Dermis blood vessel endothelial cell (primary cell): ENCODE measurements at regions not wholly inside any gene's neighbourhood (a gene's known extent, or its start where the extent isn't known, plus 50 kb on each side); places are given as distances from the start of the nearest gene placed in this dataset.

Experiments
- DNase-seq: peaks from one replicate; pipeline ENCODE4 v3.0.0; 2010

DNA sequence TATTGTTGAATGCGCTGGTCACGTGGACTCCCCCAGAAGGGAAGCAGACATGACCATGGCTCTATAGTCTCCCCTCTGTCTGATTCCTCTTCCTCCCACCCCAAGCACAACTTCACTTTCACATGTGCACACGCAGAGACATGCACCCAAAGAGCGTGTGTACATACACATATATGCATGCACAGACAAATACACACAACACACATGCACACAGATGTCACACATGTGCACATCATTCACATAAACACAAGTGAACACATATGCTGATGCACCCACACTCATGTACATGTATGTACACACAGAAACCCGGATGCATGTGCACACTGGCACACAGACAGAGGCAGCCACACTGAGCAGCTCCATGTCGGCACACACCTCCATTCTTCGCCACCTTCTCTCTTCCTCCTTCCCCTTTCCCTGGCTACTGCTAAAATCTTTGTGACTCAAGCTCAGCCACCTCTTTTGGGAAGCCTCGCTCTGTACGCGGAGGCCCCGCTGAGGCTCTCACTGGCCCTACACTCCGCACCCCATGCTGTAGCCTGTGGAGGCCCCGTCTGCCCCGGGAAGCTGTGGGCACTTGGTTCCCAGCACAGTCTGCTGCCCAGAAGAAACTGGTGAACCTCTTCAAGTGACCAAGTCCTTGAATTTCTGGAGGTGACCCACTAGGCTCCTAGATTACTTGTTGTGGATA lies 101.6 kb upstream of the TEX51 start:
- no peak for DNase-seq

DNA sequence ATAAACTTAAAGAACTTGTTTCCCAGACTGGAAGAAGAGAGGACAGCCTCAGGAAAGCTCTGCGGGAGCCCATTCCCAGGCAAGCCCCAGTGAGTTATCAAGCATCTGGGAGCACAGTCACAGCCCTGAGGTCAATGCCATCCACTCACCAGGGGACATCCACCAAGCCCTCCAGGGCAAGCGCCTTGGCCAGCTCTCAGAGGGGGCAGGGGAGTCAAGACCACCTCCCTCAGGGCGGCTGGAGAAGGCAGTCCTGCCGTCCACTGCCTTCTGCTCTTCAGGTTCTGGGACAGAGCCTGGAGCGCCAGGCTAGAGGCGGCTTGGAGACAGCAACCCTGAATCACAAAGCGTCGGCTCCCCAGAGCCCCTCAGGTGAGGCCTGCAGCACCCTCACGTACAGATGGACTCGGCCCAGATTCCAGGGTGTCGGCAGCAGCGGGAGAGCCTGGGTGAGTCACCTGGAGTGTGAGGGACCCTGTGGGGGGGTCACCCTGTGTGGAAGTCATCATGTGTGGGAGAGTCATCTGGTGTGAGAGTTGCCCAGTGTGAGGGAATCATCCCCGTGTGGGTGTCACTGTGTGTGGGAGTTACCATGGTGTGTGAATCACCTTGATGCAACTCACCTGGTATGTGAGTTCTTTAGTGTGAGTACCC lies 100.9 kb upstream of the TEX51 start:
- no peak for DNase-seq

DNA sequence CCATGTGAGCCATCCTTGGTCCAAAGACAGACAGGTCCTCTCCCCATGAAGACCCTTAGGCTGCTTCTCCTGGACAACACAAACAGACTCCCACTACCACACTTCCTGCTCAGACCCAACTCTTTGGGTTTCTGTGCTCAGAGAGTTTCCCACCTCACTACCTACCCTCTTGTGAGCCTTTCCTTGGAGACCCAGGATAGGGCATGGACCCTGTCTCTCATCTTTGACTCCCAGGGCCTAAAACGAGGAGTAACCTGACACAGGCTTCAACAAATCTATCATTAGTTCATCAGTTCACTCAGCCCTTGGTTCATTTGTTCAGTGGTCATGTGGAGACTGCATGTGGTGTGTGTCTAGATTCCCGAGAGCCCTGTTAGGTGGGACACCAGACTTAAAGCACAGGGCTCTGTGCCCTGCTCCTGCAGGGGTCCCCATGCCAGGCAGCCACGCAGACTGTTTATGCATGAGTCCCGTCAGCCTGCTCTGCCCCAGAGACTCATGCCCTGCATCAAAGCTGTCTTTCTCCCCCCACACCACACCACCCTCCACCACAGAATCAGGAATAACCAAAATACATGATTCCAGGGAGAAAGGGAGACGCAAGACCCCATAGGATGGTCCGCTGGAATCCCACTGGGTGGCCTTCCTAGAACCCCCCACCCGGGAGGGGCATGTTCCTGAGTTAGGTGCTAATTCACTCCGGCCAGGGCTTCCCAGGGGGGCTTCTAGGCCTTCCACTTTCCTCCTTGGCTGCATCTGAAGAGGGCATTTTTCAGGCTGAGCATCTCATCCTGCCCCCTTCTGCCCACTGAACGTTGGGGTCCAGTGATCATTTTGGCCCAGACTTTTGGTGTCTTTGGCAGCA lies 100.2 kb upstream of the TEX51 start:
- no peak for DNase-seq

DNA sequence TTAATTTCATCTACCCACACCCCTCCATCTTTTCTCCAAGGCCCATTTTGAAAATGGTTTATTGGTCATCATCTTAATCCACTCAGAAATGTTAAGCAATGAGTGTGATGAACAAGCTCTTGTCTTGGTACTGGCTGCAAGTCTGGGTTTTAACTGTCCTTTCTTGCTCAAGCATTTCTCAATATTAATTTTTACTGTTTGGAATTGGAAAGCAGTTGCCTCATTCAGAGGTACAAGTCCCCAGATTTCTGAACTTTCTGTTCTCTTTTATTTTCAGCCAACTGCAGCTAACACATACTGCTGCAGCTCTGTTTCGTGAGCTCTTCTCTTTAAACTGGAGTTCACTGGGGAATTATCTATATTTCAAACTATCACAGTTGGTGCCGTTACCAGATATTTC lies 99.4 kb upstream of the TEX51 start:
- no peak for DNase-seq

DNA sequence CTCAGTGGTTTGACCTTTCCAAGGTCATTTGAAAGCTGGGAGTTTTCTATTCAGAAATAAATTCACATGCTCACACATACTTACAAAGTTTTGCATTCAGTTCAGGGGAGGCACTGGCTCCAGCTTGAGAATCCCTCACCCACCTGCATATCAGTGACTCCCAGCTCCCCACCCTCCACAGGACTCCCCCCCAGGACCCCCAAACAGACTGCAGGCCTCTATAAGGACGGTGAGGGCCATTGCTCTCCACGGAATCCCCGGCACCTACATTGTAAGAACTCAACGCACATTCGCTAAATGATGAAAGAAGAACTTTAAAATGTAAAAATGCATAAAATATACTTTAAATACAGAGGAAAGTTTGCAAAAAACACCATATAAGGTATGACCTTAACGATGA lies 97.2 kb upstream of the TEX51 start:
- DNase-seq: no peak

- no peak for DNase-seq
These were observed 96.4 kb upstream of the TEX51 start for GRCh38 chr2:126802316-126802715.

DNA sequence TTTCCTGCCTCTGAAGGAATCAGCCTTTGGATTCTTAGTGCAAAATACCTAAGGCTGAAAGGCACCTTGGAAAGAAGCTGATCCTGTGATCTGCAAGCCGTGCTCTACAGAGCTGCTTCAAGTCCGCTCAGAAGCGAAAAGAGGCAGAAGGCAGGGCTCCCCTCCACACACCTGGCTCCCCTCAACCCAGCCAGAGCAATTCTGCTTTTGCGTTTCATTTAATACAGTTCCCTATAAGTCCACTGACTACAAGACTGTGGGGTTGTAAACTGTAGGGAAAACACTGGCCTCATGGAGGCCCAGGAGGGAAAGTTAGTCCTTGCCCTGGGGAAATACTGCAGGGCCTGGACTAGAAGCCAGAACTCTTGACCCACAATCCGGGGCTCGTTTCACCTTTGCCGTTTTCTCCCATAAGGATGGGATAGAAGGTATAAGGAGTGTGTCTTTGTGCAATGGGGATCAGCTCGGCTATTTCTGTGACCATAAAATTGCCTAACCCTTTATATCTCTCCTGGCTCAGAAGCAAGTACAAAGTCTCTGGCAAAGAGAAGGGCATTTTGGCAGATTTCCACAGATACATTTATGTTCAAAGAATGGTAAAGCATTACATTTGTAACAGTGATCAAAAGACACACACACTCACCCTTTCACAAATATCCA lies 95.8 kb upstream of the TEX51 start:
- DNase-seq: no peak

DNA sequence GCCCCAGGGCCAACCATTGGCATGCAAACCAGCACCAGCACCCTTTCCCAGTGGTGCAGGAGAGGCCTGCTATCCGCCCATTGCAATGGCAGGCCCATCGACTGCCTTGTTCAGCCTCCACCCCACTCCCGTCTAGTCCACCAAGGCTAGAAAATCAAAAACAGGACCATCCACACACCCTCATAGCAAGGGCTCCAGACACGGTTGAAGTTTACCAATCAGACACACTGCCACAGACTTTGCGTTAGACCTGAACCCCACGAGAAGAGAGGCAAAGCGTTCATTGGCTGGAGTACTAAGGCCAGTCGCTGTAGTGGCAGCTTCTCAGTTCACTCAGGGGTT lies 95.3 kb upstream of the TEX51 start:
- no peak for DNase-seq

DNA sequence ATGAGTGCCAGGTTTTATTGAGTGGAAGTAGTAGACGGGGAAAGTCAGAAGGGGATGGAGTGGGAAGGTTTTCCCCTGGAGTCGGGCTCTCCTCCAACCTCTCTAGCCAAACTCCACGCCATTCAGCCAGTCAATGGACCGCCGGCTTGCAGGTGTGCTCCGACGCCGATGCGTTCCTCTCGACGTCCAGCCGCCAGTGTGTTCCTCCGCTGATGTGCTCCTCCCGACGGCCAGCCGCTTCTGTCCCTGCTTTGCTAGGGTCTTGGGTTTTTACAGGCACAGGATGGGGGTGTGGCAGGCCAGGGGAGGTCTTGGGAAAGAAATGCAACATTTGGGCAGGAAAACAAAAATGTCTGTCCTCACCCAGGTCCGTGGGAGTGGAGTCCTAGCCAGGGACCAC lies 94.3 kb upstream of the TEX51 start:
- no peak for DNase-seq

DNA sequence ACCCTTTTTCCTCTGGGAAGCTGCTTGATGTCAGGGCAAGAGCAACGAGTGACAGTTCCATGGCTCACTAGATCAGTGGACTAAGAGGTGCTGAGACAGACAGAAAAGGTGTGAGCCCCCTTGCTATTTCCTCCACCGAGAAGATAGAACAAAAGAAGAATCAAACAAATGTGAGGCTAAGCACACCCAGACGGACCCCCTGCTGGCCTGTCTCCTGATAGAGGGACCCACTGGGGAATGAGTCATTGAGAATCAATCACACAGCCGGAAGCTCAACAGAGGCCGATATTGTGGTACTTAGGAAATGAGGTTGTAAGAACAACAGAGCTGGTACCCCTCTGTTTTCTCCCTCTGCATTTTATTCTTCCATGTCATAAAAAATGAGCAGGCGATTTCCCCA lies 89.8 kb upstream of the TEX51 start:
- DNase-seq: no peak

DNA sequence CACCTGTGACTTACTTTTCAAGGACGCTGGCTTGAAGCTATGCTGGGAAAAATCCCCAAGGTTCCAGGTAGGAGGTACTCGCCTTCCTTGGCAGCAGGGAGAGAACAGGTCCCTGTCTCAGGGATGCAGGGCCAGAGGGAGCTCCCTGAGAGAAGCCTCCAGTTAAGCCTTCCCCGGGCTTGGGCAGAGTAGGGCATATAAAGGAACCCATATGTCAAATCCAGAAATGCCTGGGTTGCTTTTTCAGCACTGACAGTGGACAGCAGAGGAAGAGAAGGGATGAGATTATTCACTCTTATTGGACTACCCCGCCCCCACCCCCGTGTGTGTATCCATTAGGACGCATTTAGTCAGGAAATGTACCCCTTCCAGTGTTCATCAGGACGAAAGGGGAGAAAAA lies 89.3 kb upstream of the TEX51 start:
- DNase-seq: no peak

GRCh38 chr2:126810001-126810400 lies 88.7 kb upstream of the TEX51 start:
- no peak for DNase-seq

DNA sequence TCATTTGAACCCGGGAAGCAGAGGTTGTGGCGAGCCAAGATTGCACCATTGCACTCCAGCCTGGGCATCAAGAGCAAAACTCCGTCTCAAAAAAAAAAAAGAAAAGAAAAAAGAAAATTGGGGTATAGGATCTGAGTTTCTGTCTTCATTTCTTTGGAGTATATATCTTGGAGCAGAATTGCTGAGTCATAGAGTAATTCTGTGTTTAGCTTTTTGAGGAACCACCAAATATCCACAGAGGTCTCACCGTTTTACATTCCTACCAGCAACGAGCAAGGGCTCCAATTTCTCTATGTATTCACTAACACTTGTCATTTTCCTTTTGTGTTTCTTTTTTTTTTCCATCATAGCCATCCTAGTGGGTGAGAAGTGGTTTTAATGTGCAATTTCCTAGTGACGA lies 87.6 kb upstream of the TEX51 start:
- no peak for DNase-seq

DNA sequence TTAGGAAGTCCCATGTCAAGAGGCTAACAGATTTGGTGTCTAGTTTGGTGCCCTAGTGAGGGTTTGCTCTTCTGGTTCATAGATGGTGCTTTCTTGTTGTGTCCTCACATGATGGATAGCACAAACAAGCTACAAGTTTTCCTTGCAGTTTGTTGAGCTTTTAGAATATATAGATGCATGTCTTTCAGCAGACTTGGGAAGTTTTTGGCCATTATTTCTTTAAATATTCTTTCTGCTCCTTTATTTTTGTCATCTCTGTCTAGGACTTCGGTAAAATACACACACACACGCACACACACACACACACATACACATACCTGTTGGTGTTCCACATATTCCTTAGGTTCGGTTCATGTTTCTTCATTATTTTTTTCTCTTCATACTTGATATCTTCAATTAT lies 81.5 kb upstream of the TEX51 start:
- no peak for DNase-seq

GRCh38 chr2:126822115-126822514 lies 76.6 kb upstream of the TEX51 start:
- no peak for DNase-seq

DNA sequence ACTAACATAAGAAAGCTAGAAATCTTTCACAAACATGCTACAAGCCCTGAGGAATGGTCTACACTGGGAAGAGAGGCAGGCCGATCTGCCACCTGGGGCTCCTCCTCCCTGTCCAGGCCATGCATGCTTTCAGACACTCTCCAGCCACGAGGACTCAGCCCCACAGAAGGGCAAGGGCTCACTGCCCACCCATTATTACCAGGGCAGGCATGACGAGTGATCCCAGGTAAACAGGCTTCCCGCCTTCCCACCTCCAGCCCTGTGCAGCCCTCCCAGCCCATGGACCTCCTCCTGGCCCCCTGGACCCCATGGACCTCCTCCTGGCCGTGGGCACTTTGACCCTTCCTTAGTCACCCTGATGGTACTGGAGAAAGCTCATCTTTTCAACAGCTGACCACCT lies 75.8 kb upstream of the TEX51 start:
- no peak for DNase-seq

DNA sequence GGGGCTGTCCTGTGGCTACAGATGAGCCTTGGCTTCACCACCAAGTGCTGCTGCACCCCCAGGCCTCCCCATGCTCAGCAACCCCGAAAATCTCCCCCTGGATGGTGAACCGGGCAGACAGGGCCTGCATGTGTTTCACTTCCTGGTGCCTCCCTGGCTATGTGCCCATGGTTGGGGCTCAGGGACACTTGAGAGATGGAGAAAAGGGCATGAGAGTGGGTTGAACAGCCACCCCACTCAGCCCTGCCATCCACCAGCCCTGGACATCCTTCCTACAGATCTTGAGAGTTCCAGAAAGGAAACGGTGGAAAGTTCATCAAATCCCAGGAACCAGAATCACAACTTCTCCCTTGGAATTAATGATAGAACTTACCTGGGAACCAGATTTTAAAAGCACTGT lies 74.7 kb upstream of the TEX51 start:
- no peak for DNase-seq

GRCh38 chr2:126824663-126825062 lies 74.0 kb upstream of the TEX51 start:
- DNase-seq: no peak

DNA sequence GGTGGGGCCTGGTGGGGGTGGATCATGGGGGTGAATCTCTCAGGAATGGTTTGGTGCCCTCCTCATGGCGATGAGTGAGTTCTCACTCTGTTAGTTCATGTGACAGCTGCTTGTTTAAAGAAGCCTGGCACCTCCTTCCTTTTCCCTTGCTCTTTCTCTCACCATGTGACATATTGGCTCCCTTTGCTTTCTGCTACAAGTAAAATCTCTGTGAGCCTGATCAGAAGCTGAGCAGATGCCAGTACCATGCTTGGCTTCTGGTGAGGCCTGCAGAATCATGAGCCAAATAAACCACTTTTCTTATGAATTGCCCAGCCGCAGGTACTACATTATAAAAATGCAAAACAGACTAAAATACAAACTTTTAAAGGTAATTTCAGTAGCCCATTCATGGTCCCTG lies 73.4 kb upstream of the TEX51 start:
- no peak for DNase-seq

GRCh38 chr2:126826491-126826890 lies 72.2 kb upstream of the TEX51 start:
- DNase-seq: no peak

DNA sequence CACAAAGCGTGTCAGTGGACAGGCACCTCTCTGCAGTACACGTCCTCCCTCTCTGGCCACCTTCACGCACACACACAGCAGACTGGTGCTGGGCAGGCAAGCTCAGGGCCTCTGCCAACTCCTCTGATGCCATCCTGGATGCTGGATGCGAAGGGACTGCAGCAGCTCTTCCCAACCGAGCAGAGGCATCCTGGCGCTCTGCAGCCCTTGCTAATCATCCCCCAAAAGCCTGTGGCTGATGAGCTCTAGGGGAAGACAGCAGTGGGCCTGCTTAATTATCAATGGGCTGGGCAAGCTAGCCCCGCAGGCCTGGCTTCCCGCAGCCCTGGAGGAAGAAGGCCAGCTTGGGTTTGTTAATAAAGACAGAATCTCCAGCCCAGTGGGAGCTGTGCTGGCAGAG lies 71.3 kb upstream of the TEX51 start:
- no peak for DNase-seq

- DNase-seq: no peak
These were observed 70.6 kb upstream of the TEX51 start for GRCh38 chr2:126828051-126828450.

- no peak for DNase-seq
These were observed 70.2 kb upstream of the TEX51 start for GRCh38 chr2:126828491-126828890.
